ENCODE measurements at regions not wholly inside any gene's neighbourhood (a gene's known extent, or its start where the extent isn't known, plus 50 kb on each side); places are given as distances from the start of the nearest gene placed in this dataset.

- no peak for TF ChIP-seq CTCF (conservative IDR thresholded peaks at IDR 0.05; ENCODE audit: low read depth, low read length)
- DNase-seq (ENCODE audit: low read depth): peak; percentile 82
- H3K4me3 ChIP-seq (ENCODE audit: low read length): no peak overlapping the region
These were observed 99.3 kb upstream of the EGFL6 start for GRCh38 chrX:13469963-13470684.

- no peak for TF ChIP-seq CTCF (conservative IDR thresholded peaks at IDR 0.05; ENCODE audit: low read depth, low read length)
- H3K4me3 ChIP-seq (ENCODE audit: low read length): no peak overlapping the region
- no peak for DNase-seq (ENCODE audit: low read depth)
These were observed 101.3 kb upstream of the EGFL6 start for GRCh38 chrX:13468096-13468495.

GRCh38 chrX:13467243-13467642 lies 102.2 kb upstream of the EGFL6 start:
- TF ChIP-seq CTCF (conservative IDR thresholded peaks at IDR 0.05; ENCODE audit: low read depth, low read length): no peak
- DNase-seq (ENCODE audit: low read depth): no peak
- no peak overlapping the region for H3K4me3 ChIP-seq (ENCODE audit: low read length)

- TF ChIP-seq CTCF (conservative IDR thresholded peaks at IDR 0.05; ENCODE audit: low read depth, low read length): no peak
- no peak for DNase-seq (ENCODE audit: low read depth)
These were observed 104.7 kb upstream of the EGFL6 start for GRCh38 chrX:13464599-13465275.

GRCh38 chrX:13463608-13464007 lies 105.8 kb upstream of the EGFL6 start:
- H3K4me3 ChIP-seq (ENCODE audit: low read length): no peak overlapping the region
- TF ChIP-seq CTCF (conservative IDR thresholded peaks at IDR 0.05; ENCODE audit: low read depth, low read length): no peak
- DNase-seq (ENCODE audit: low read depth): no peak

More at GRCh38 chrX:13464599-13465275, 104.7 kb upstream of the EGFL6 start:
- no peak overlapping the region for H3K4me3 ChIP-seq (ENCODE audit: low read length)

GRCh38 chrX:13452283-13452682 lies 117.1 kb upstream of the EGFL6 start:
- H3K4me3 ChIP-seq (ENCODE audit: low read length): no peak overlapping the region
- TF ChIP-seq CTCF (conservative IDR thresholded peaks at IDR 0.05; ENCODE audit: low read depth, low read length): no peak
- no peak for DNase-seq (ENCODE audit: low read depth)

- DNase-seq (ENCODE audit: low read depth): no peak
- H3K4me3 ChIP-seq (ENCODE audit: low read length): no peak overlapping the region
- TF ChIP-seq CTCF (conservative IDR thresholded peaks at IDR 0.05; ENCODE audit: low read depth, low read length): no peak
These were observed 120.0 kb upstream of the EGFL6 start for GRCh38 chrX:13449441-13449840.
